ENCODE measurements at regions not wholly inside any gene's neighbourhood (a gene's known extent, or its start where the extent isn't known, plus 50 kb on each side); places are given as distances from the start of the nearest gene placed in this dataset.

DNA sequence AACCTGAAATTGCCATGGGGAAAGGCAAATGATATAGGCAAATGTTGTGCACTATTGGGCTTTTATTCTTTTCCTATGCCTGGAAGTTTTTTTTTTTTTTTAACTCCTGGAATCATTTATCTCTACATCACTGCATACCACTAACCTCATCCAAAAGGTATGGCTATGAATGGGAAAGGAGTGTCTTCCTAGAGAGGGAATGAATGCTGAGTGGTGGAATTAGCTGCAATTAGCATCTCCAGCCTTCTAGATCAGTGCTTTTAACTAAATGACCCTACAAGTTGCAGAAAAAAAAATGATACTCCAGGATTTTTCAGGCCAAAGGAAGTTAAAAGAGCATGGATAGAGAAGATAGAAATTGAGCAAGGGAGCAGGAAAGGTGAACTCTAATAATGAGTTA, 429.8 kb upstream of the PDZRN3 start:
- TF ChIP-seq EZH2 (IDR thresholded peaks at IDR 0.05; ENCODE audit: low read length), result no peak
- TF ChIP-seq, protein P1, sequence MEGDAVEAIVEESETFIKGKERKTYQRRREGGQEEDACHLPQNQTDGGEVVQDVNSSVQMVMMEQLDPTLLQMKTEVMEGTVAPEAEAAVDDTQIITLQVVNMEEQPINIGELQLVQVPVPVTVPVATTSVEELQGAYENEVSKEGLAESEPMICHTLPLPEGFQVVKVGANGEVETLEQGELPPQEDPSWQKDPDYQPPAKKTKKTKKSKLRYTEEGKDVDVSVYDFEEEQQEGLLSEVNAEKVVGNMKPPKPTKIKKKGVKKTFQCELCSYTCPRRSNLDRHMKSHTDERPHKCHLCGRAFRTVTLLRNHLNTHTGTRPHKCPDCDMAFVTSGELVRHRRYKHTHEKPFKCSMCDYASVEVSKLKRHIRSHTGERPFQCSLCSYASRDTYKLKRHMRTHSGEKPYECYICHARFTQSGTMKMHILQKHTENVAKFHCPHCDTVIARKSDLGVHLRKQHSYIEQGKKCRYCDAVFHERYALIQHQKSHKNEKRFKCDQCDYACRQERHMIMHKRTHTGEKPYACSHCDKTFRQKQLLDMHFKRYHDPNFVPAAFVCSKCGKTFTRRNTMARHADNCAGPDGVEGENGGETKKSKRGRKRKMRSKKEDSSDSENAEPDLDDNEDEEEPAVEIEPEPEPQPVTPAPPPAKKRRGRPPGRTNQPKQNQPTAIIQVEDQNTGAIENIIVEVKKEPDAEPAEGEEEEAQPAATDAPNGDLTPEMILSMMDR (optimal IDR thresholded peaks at IDR 0.05 in 1 of 3, IDR thresholded peaks at IDR 0.05 in 1 of 3, conservative IDR thresholded peaks at IDR 0.05 in 1 of 3; ENCODE audit: extremely low read depth in 1 of 3, insufficient read depth in 2 of 3, low read length in 3 of 3), result no peak
